GM12864 (cell line): ENCODE measurements at regions not wholly inside any gene's neighbourhood (a gene's known extent, or its start where the extent isn't known, plus 50 kb on each side); places are given as distances from the start of the nearest gene placed in this dataset.

Experiments used
- DNase-seq: peaks from one replicate; pipeline ENCODE4 v3.0.0-alpha.2; 2011; ENCODE audit warnings: low read depth
- H3K4me3 ChIP-seq: 2 replicates; pipeline ENCODE4 v1.5.1; 2011; ENCODE audit warnings: mild to moderate bottlenecking, low read depth, low read length, control low read depth
- TF ChIP-seq, protein P1 (sequence below): IDR thresholded peaks from 2 replicates; pipeline ENCODE4 v1.5.1; 2011; ENCODE audit warnings: low read depth, mild to moderate bottlenecking, moderate library complexity, low read length, control low read depth, inconsistent platforms; ENCODE audit errors: missing control alignments

DNA sequence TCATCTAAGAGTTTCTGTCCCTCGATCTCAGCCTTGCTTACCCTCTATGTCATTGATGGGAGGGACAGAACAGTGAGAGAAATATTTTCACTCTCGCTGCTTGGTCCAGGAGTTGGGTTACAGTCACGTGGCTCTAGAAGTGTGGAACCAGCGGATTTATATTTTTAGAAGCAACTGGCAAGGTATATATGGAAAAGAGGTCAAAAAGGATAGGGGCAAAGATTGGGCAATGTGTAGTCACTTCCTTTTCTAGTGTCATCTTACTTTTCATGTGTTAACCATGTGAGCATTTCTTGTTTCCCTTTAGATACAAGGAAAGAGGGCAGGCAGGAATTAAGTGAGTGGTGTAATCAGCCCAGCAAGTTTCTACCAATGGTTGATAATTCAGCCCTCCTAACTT lies 111.5 kb upstream of the ZNF366 start:
- no peak overlapping the region for H3K4me3 ChIP-seq
- TF ChIP-seq, protein P1, sequence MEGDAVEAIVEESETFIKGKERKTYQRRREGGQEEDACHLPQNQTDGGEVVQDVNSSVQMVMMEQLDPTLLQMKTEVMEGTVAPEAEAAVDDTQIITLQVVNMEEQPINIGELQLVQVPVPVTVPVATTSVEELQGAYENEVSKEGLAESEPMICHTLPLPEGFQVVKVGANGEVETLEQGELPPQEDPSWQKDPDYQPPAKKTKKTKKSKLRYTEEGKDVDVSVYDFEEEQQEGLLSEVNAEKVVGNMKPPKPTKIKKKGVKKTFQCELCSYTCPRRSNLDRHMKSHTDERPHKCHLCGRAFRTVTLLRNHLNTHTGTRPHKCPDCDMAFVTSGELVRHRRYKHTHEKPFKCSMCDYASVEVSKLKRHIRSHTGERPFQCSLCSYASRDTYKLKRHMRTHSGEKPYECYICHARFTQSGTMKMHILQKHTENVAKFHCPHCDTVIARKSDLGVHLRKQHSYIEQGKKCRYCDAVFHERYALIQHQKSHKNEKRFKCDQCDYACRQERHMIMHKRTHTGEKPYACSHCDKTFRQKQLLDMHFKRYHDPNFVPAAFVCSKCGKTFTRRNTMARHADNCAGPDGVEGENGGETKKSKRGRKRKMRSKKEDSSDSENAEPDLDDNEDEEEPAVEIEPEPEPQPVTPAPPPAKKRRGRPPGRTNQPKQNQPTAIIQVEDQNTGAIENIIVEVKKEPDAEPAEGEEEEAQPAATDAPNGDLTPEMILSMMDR = no peak
- no peak for DNase-seq

DNA sequence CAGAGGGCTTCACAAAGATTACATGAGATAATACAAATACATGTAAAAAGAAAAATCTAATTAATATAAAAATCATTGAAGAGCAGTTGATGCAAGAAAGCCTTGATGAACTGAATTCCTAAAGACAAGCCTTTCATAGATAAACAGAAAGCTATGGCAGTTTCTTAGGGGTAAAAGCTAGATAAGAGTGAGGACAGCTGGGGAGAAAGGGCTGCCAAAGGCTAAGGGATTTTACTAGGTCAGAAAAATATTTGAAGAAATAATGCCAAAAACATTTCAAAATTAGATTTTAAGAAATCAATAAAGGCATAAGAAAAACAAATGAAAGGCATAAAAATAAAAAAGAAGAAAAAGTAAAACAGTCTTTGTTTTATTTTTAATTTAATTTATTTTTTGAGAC lies 107.9 kb upstream of the ZNF366 start:
- TF ChIP-seq, protein P1 = no peak
- H3K4me3 ChIP-seq = no peak overlapping the region
- no peak for DNase-seq

DNA sequence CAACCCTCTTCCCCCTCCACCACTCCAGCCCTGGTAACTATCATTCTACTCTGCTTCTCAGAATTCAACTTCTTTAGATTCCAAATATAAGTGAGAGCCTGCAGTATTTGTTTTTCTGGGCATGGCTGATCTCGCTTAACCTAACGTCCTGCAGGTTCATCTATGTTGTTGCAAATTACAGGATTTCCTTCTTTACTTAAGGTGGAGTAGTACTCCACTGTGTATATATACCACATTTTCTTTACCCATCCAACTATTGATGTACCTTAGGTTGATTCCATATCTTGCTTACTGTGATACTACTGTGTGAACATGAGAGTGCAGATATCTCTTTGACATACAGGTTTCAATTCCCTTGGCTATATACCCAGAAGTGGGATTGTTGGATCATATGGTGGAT lies 106.3 kb upstream of the ZNF366 start:
- H3K4me3 ChIP-seq = no peak overlapping the region
- no peak for DNase-seq
- TF ChIP-seq, protein P1 = no peak

DNA sequence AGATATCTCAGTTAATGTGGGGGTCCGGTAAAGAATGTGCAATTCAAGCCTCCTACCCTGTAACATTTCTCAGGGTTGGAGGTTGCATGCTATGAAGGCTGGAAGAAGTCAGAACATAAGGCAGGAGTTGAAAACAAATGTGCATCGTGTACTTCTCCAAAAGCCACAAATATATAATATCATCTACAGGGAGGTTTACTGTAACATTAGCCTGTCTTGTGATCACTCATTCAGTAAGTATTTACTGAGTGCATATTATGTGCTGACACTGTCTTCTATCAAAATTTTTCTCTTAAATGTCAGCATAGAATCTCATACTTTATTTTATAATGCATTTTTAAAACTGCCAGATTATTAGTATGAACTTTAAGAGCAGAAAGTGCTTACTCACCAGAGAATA lies 105.6 kb upstream of the ZNF366 start:
- no peak overlapping the region for H3K4me3 ChIP-seq
- TF ChIP-seq, protein P1 = no peak
- no peak for DNase-seq

DNA sequence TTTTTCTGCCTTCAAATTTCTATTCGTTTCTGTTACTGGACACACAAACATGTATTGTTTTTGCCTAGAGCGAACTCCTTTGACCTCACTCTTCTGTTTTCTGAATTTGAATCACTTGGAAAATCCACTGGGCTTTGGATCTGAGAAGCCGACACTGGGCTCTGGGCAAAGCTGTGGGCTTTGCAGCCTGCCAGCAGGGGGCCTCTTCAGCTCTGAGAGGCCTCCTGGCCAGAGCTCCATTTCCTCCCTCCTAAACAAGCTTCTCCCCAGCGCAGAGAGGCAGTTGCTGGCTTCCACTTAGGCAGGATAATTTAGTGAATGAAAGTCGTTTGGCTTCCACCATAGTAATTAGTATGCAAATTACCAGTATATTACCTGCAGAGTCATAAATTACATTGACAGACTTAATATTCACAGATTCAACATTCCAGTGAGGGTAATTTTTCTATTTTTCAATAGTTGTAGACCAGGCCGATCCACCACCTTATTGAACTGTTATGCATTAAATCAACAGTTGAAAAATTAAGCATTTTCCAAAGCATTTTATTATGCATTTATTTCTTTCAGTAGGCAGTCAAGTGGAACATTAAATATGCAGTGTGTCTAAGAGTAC lies 104.0 kb upstream of the ZNF366 start:
- DNase-seq = peak; percentile 12
- no peak overlapping the region for H3K4me3 ChIP-seq
- TF ChIP-seq, protein P1 = peak; percentile 97

DNA sequence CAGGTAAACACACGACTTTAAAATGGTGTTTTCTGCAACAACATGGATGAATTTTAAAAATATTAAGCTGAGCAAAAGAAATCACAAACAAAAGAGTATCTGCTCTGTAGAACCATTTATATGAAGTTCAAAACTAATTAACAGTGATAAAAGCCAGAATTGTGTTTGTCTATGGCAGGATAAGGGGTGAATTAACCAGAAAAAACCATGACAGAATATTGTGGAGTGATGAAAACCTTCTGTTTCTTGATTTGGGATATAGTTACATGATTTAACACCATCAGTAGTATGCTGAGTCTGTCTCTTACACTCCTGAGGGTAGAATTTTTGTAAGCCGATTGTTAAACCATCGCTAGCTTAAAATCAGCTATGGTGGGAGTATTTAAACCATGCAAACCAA lies 101.7 kb upstream of the ZNF366 start:
- TF ChIP-seq, protein P1 = no peak
- no peak overlapping the region for H3K4me3 ChIP-seq
- DNase-seq = no peak

DNA sequence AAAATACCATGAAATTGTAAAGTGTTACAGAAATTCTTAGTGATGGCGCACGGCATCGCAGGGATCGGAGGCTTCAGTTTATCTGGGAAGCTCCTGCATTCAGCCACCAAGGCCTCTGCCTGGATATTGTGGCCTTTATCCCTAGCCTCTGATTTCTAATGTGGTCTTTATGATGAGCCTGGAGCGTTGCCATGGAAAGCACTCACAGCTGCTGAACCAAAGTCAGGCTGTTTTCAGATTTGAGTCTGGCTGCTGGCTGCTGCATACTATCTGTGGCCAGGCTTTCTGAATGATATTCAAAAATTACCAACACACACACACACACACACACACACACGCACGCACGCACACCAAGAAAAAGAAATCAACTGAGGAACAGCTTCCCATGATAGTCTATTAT lies 101.1 kb upstream of the ZNF366 start:
- no peak for DNase-seq
- TF ChIP-seq, protein P1 = no peak
- no peak overlapping the region for H3K4me3 ChIP-seq
